Common myeloid progenitor, CD34-positive (primary cell): ENCODE measurements at regions not wholly inside any gene's neighbourhood (a gene's known extent, or its start where the extent isn't known, plus 50 kb on each side); places are given as distances from the start of the nearest gene placed in this dataset.

Experiments
- CTCF ChIA-PET: fragments of 350-600 bp; sonication (Branson Sonifier 250); formaldehyde crosslinking; loops from one replicate; lab custom pipeline; 2021; ENCODE audit warnings: antibody characterized with exemption; lab: Charles Lee
- POLR2A ChIA-PET: fragments of 350-600 bp; sonication (Branson Sonifier 250); formaldehyde crosslinking; loops from one replicate; lab custom pipeline; 2021; ENCODE audit warnings: antibody characterized with exemption; lab: Charles Lee
- DNase-seq, 3 donors: peaks; one replicate each; pipeline versions ENCODE4 v3.0.0 to v3.0.0-alpha.2; 2013
- H3K27ac ChIP-seq, 2 experiments: 1 replicate in 1 of 2; 2 replicates in 1 of 2; pipeline ENCODE4 v1.7.0; 2013; ENCODE audit warnings: inconsistent platforms in 2 of 2, low read length in 2 of 2, mild to moderate bottlenecking in 2 of 2, low read depth in 1 of 2, moderate library complexity in 1 of 2; ENCODE audit not compliant: severe bottlenecking in 2 of 2, insufficient read depth in 1 of 2, poor library complexity in 1 of 2
- H3K27me3 ChIP-seq, 5 experiments: replicated peaks in 2 of 5; 1 replicate in 3 of 5; 2 replicates in 2 of 5; pipeline versions ENCODE4 v1.6.1 to v1.7.0; 2013; ENCODE audit warnings: low read length in 4 of 5, mild to moderate bottlenecking in 2 of 5, moderate library complexity in 2 of 5, inconsistent platforms in 1 of 5; ENCODE audit not compliant: insufficient read depth in 5 of 5, control insufficient read depth in 4 of 5
- H3K36me3 ChIP-seq, 4 experiments: 1 replicate in 2 of 4; 2 replicates in 2 of 4; pipeline versions ENCODE4 v1.6.1 to v1.7.0; 2013; ENCODE audit warnings: low read length in 3 of 4, control low read depth in 1 of 4, mild to moderate bottlenecking in 1 of 4; ENCODE audit not compliant: control insufficient read depth in 4 of 4, insufficient read depth in 4 of 4
- H3K4me1 ChIP-seq, 4 experiments: 1 replicate in 3 of 4; 2 replicates in 1 of 4; pipeline versions ENCODE4 v1.6.1 to v1.7.1; 2013; ENCODE audit warnings: low read length in 3 of 4, mild to moderate bottlenecking in 3 of 4, control low read depth in 1 of 4, inconsistent platforms in 1 of 4, moderate library complexity in 1 of 4; ENCODE audit not compliant: control insufficient read depth in 4 of 4, insufficient read depth in 4 of 4; ENCODE audit errors: control extremely low read depth in 1 of 4
- H3K4me3 ChIP-seq, 7 experiments: 1 replicate in 4 of 7; 2 replicates in 3 of 7; pipeline versions ENCODE4 v1.5.1 to v1.7.0; 2013; ENCODE audit warnings: mild to moderate bottlenecking in 7 of 7, low read length in 6 of 7, moderate library complexity in 6 of 7, inconsistent platforms in 2 of 7, low read depth in 2 of 7, control low read depth in 1 of 7; ENCODE audit not compliant: insufficient read depth in 4 of 7, control insufficient read depth in 1 of 7; ENCODE audit errors: extremely low read depth in 1 of 7
- H3K9me3 ChIP-seq, 5 experiments: 1 replicate in 4 of 5; 2 replicates in 1 of 5; pipeline versions ENCODE4 v1.6.1 to v1.7.1; 2013; ENCODE audit warnings: low read length in 4 of 5, mild to moderate bottlenecking in 2 of 5, inconsistent platforms in 1 of 5, low read depth in 1 of 5, moderate library complexity in 1 of 5; ENCODE audit not compliant: control insufficient read depth in 4 of 5, insufficient read depth in 2 of 5; ENCODE audit errors: control extremely low read depth in 1 of 5
- WGBS: methylation state at CpG from one replicate; pipeline ENCODE4 v1.1.5; 2013; ENCODE audit not compliant: insufficient coverage; 5-methylcytosine and 5-hydroxymethylcytosine counted together

DNA sequence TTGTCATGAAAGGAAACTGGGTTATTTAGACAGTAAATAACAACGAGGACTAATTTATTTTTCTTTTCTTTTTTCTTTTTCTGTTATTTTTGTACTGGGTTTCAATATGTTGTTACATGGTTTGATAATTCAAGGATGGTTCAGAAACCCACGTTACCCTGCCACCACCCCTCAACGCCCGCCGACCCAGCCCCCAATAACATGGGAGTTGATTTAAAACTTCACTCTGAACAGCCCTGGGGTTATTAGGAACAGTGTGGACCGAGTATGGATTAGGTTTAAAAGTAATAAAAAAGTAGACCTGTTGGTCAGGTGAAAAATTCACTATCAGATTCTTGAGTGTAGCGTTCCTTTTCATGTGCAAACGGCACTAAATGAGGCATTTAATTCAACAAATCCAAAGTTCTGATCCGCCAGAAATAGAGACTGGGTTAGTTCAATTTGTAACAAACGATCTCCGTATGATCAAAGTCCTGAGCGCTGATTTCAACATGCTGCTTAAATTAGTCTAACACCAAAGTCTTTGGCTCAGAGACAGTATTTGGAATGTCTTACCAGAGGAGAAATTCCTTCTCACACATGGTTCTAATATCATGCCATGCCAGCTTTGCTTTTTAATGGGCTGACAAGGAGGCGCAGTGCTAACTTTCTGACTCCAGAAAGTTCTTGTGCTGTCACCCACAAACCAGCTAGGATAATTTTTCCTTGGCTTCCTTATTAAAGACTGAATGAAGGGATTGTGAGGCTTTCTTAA, 173.1 kb upstream of the IRX3 start:
- Histone ChIP-seq H3K27ac (no peak overlapping the region), H3K9me3 (peaks cover 0 to 15% (median 5%) of the 10 kb centered on the region in 5 experiments), H3K36me3 (no peaks in the 10 kb centered on the region), H3K4me1 (peaks cover 0 to 2% (median 0%) of the 10 kb centered on the region in 4 experiments), H3K4me3 (no peak overlapping the region), H3K27me3 (peaks cover 0 to 56% (median 7%) of the 10 kb centered on the region in 5 experiments)
- POLR2A ChIA-PET = no interaction called here
- DNase-seq = no peak
- CTCF ChIA-PET = interaction anchor here (1.5 kb wide), 1 partner anchor 10 kb away, joined by 4 read pairs; no protein-coding TSS in a partner anchor
- WGBS = 93% methylated on average over 10 of the region's 13 CpGs

DNA sequence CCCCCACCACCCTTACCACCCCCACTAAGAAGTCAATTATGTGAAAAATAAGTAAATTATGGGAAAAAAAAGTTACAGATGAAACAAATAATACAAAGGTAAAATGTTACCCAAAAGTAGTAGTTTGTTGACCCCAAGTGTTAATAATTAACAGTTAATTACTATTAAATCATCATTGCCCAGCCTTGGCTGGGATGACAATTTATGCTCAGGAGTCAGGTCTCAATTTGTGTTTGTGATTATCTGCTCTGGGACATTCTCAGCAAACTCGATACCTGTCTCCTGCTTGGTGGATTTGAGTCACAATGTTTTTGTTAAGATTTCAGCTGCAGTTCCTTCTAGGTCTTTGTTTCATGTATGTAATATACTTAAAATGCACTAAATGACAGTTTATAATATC, 172.3 kb upstream of the IRX3 start:
- DNase-seq = no peak
- WGBS = no CpG with 5 or more reads among the region's 1 CpG
- H3K4me1 ChIP-seq = peaks cover 0 to 3% (median 0%) of the 10 kb centered on the region in 4 experiments
- no peak overlapping the region for H3K4me3 ChIP-seq
- ChIA-PET CTCF (no interaction called here), POLR2A (no interaction called here)
- no peaks in the 10 kb centered on the region for H3K36me3 ChIP-seq
- no peak overlapping the region for H3K27ac ChIP-seq
- H3K9me3 ChIP-seq = peaks cover 0 to 12% (median 5%) of the 10 kb centered on the region in 5 experiments
- peaks cover 0 to 61% (median 7%) of the 10 kb centered on the region in 5 experiments for H3K27me3 ChIP-seq

GRCh38 chr16:54456291-54456690, 169.7 kb upstream of the IRX3 start:
- Histone ChIP-seq H3K27me3 (peaks cover 0 to 67% (median 8%) of the 10 kb centered on the region in 5 experiments), H3K4me1 (peaks cover 0 to 3% (median 0%) of the 10 kb centered on the region in 4 experiments), H3K36me3 (no peaks in the 10 kb centered on the region), H3K9me3 (no peaks in the 10 kb centered on the region), H3K27ac (no peak overlapping the region), H3K4me3 (no peak overlapping the region)
- no peak for DNase-seq
- ChIA-PET CTCF (no interaction called here), POLR2A (interaction anchor here (0.6 kb wide), 1 partner anchor 30 kb away, joined by 3 read pairs; no protein-coding TSS in a partner anchor)
- whole genome bisulfite sequencing = 100% methylated on average over 1 of the region's 4 CpGs

- 71% methylated on average over 10 of the region's 12 CpGs for WGBS
- POLR2A ChIA-PET = no interaction called here
- H3K27me3 ChIP-seq = peaks cover 0 to 68% (median 10%) of the 10 kb centered on the region in 5 experiments
- H3K27ac ChIP-seq = no peak overlapping the region
- CTCF ChIA-PET = no interaction called here
- no peaks in the 10 kb centered on the region for H3K36me3 ChIP-seq
- no peaks in the 10 kb centered on the region for H3K9me3 ChIP-seq
- no peak for DNase-seq
- peaks cover 0 to 3% (median 0%) of the 10 kb centered on the region in 4 experiments for H3K4me1 ChIP-seq
- H3K4me3 ChIP-seq = no peak overlapping the region
Measured at GRCh38 chr16:54455030-54455725, 168.6 kb upstream of the IRX3 start.

DNA sequence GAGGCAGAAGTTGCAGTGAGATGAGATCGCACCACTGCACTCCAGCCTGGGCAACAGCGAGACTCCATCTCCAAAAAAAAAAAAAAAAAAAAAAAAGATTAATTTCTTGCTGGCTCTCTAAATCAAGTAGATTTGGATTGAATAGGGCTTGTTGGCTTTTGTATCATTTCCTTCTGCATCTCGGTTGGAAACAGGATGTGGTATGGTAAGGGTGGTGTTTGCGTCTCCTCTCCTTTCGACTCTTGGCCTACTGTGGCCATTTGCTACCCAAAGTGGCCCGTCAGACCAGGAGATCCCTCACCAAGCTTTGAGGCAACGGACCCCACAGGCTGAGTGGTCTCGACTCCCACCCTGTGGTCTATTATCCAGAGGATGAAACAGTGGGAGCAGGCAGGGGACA, 168.0 kb upstream of the IRX3 start:
- Histone ChIP-seq H3K36me3 (no peaks in the 10 kb centered on the region), H3K27ac (no peak overlapping the region), H3K9me3 (no peaks in the 10 kb centered on the region), H3K4me3 (no peak overlapping the region), H3K4me1 (peaks cover 0 to 3% (median 0%) of the 10 kb centered on the region in 4 experiments), H3K27me3 (peaks cover 0 to 64% (median 10%) of the 10 kb centered on the region in 5 experiments)
- DNase-seq = peak in 2 of 3 donors; percentile 39 to 58
- POLR2A ChIA-PET = interaction anchor here (0.6 kb wide), 2 partner anchors 499 to 1365 kb away, joined by 4 read pairs; no protein-coding TSS in a partner anchor
- 53% methylated on average over 4 of the region's 8 CpGs for WGBS
- CTCF ChIA-PET = no interaction called here

DNA sequence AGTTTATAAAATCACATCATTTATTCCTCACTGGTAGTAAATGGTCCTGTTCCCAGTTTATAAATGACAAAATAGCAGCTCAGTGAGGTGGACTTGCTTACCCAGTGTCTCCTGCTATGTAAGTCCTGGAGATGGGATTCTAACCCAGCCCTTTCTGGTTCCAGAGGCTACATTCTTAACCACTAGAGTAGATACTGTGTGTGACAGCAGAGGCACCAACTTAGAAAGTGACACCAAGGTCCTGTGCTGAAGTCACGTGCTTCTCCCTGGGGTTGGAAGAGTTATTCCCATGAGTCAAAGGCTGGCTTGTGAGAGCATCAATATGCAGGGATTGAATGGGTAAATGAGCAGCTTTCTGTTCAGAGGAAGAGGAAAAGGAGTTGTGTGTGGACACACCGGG, 167.3 kb upstream of the IRX3 start:
- POLR2A ChIA-PET = interaction anchor here (0.6 kb wide), 2 partner anchors 499 to 1364 kb away, joined by 4 read pairs; no protein-coding TSS in a partner anchor
- H3K27me3 ChIP-seq = peaks cover 0 to 68% (median 10%) of the 10 kb centered on the region in 5 experiments
- DNase-seq = no peak
- no peaks in the 10 kb centered on the region for H3K36me3 ChIP-seq
- WGBS = 89% methylated on average over 1 of the region's 2 CpGs
- H3K4me1 ChIP-seq = peaks cover 0 to 3% (median 0%) of the 10 kb centered on the region in 4 experiments
- no peak overlapping the region for H3K27ac ChIP-seq
- H3K9me3 ChIP-seq = no peaks in the 10 kb centered on the region
- CTCF ChIA-PET = no interaction called here
- no peak overlapping the region for H3K4me3 ChIP-seq
